GM21737 (cell line): ENCODE measurements at regions not wholly inside any gene's neighbourhood (a gene's known extent, or its start where the extent isn't known, plus 50 kb on each side); places are given as distances from the start of the nearest gene placed in this dataset.
"Not testable (repeated sequence)": the region's sequence is repeated elsewhere in the genome, so short reads cannot be mapped to it uniquely, and the experiment has no call there.

Source experiments
- ATAC-seq: cut with Tn5 transposase; IDR thresholded peaks from one replicate; pipeline ENCODE4 v1.9.1; 2021; ENCODE audit warnings: mild to moderate bottlenecking, moderate library complexity; ENCODE audit not compliant: unreplicated experiment

GRCh38 chr2:67567886-67568285, 170.8 kb downstream of the ETAA1 start:
- ATAC-seq: no peak

- ATAC-seq: no peak
Observed at GRCh38 chr2:67570611-67571010, 173.5 kb downstream of the ETAA1 start.

- ATAC-seq: no peak
Observed at GRCh38 chr2:67571785-67572718, 174.9 kb downstream of the ETAA1 start.

DNA sequence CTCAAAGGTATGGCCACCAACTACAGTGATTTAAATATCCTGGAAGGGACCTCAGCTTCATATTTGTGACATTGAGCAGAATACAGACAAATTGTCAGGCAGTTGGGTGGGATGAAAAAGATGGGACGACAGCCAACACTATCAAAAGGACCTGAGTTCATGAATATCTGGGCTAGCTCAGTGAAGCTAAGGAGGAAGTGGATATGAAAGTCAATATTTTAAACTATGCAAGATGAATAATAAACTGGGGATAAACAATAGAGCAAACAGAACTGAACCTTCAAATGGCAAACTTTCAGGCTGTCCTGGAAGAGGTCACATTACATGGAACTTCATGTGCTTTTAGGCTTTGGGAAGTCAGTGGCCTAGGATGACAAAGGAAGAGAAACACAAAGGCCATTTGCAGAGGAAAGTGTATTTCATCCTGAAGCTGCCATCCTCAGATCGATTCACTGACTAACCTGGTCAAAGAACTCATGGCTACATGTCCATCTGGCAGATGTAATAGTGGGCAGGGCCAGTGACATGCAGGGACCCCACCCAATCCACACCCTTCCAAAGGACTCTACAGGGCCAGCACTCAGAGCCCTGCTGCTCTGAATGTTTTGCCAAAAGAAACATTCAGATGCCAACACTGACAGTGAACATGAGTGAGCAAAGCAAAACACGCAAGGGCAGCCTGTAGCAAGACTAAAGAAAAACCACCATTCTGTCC, 175.7 kb downstream of the ETAA1 start:
- ATAC-seq: no peak

- no peak for ATAC-seq
Observed at GRCh38 chr2:67574230-67574629, 177.1 kb downstream of the ETAA1 start.

DNA sequence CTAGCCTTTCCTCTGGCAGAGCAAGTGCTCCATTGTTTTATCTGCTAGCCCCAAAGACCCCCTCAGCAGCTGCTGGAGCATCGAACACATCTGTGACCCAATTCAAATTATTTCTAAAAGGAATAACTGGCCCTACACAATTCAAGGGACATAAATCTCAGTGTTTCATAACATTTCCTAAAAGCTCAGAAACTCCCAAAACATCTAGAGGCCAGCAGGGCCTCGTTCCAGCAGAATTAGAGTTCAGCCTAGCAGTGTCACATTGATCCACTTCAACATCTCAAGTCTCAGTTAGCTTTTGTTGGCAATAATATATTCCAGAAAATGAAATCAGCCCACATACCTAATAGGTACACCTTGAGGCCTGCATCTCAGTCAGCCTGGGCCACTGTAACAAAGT, 179.1 kb downstream of the ETAA1 start:
- ATAC-seq: no peak

GRCh38 chr2:67576991-67577390, 179.9 kb downstream of the ETAA1 start:
- ATAC-seq: no peak

DNA sequence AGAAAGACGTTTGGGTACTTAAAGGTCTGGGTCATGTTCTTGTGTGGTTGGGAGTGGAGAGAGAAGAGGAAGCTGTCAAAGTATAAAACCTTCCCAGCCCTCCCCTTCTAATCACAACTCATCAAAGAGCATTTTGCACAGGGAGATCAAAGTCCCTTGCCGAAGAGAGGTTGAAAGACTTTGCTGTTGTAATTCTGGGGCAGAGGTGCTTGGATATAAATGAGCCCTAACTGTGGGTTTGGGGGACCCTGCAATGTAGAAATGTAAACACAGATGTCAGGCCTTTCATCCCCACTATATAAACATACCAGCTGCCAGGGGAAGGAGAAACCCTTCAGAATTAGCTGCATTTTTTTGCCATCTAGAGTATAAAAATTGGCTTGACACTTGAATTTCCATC, 182.1 kb downstream of the ETAA1 start:
- ATAC-seq: no peak

DNA sequence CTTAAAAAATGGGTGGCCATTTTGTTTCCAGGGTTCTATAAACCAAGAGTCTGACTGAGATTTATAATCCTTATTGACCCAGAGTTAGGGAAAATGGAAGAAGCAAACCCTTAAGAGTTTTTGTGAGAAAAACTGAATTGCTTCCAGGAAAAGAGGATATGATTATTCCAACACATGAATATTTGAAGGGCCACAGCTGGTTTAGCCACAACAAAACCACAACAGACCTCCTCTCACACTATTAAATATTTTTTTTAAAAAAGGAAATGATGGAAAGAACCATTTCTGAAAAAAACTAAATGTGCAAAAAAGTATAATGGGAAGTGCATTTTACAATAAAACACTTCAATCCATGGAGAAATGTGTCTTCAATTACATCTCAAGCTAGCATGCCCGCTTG, 182.7 kb downstream of the ETAA1 start:
- no peak for ATAC-seq

GRCh38 chr2:67581751-67582150, 184.6 kb downstream of the ETAA1 start:
- no peak for ATAC-seq

DNA sequence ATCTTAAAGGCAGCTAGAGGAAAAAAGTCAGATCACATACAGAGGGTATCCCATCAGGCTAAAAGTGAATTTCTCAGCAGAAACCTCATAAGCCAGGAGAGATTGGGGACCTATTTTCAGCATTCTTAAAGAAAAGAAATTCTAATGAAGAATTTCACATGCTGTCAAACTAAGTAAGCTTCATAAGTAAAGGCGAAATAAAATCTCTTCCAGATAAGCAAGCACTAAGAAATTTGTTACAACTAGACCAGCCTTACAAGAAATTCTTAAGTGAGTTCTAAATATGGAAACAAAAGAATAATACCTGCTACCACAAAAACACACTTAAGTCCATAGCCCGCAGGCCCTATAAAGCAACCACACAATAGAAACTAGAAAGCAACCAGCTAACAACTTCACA, 186.1 kb downstream of the ETAA1 start:
- no peak for ATAC-seq

GRCh38 chr2:67585400-67585799, 188.3 kb downstream of the ETAA1 start:
- ATAC-seq: no peak

- ATAC-seq: not testable (repeated sequence)
Observed at GRCh38 chr2:67589121-67589520, 192.0 kb downstream of the ETAA1 start.

DNA sequence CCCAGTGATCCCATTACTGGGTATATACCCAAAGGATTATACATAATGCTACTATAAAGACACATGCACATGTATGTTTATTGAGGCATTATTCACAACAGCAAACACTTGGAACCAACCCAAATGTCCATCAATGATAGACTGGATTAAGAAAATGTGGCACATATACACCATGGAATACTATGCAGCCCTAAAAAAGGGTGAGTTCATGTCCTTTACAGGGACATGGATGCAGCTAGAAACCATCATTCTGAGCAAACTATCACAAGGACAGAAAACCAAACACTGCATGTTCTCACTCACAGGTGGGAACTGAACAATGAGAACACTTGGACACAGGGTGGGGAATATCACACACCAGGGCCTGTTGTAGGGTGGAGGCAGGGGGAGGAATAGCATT, 197.4 kb downstream of the ETAA1 start:
- ATAC-seq: not testable (repeated sequence)

GRCh38 chr2:67596871-67597270, 199.7 kb downstream of the ETAA1 start:
- ATAC-seq: no peak

- no peak for ATAC-seq
Observed at GRCh38 chr2:67599561-67599960, 202.4 kb downstream of the ETAA1 start.

- no peak for ATAC-seq
Observed at GRCh38 chr2:67600222-67600871, 203.2 kb downstream of the ETAA1 start.

DNA sequence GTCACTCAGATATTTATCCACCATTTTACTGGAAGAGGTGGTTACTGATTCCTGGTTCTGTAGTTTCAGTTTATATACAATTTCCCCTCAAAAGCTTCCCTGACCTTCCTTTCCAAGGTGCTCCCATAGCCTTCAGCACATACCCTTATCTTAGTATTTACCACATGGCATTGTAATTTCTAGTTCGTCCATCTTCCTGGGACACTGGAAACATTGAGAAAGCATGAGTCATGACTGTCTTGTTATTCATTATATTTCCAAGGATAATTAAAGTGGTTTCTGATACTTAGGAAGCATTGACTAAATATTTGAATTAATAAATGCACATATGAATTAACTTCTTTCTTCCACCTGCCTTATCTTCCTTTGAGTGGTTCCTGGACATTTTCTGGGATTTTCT, 203.8 kb downstream of the ETAA1 start:
- ATAC-seq: no peak

DNA sequence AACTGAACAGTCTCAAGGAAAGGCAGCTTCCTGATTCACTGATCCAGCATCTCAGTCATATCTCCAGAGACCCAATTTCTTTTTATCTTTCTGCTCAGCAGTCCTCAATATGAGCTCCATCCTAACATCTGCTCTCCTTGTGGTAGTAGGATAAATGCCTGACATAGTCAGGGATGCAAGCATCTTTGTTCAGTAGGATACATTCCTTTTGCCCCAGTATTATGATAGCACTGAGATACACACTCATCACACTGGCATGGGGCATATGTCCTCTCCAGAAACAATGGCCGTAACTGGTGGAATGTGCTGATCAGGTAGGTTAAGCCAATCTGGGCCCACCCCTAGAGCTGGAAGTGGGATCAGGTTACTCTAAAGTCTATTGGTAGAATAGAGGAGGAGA, 207.2 kb downstream of the ETAA1 start:
- no peak for ATAC-seq

GRCh38 chr2:67612576-67613042, 215.5 kb downstream of the ETAA1 start:
- no peak for ATAC-seq

DNA sequence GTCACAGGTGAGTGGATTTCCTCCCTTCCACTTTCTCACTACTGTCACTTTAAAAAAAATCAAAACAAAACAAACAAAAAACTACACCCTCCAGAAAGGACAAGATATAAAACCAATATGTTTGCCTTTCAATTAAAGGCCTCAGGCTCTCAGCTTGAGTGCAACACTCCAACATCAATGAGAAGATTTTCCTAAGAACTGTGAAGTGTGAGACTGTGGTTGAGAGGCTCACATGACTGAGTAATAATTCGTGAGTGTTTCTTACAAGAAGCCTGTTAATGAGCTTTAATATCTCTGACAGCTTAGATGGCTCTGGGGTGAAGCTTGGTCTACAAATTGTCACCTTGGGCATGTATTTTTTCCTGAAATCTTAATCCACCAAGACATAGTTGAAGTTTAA, 216.1 kb downstream of the ETAA1 start:
- no peak for ATAC-seq

- ATAC-seq: no peak
Observed at GRCh38 chr2:67614454-67614853, 217.3 kb downstream of the ETAA1 start.
